ENCODE measurements at regions not wholly inside any gene's neighbourhood (a gene's known extent, or its start where the extent isn't known, plus 50 kb on each side); places are given as distances from the start of the nearest gene placed in this dataset.
"Not testable (repeated sequence)": the region's sequence is repeated elsewhere in the genome, so short reads cannot be mapped to it uniquely, and the experiment has no call there.

DNA sequence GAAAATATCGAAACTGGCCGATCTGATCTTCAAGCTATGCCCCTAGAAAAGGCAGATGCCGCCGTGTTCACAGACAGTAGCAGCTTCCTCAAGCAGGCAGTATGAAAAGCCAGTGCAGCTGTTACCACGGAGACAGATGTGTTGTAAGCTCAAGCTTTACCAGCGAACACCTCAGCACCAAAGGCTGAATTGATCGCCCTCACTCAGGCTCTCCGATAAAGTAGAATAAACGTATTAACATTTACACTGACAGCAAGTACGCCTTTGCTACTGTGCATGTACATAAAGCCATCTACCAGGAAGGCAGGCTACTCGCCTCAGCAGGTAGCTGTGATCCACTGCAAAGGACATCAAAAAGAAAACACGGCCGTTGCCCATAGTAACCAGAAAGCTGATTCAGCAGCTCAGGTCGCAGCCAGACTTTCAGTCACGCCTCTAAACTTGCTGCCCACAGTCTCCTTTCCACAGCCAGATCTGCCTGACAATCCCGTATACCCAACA lies 122.8 kb upstream of the DEFB108B start:
- DNase-seq (ENCODE audit: low read depth): peak; percentile 10
- not testable (repeated sequence) for H3K4me3 ChIP-seq (ENCODE audit: low read length)

DNA sequence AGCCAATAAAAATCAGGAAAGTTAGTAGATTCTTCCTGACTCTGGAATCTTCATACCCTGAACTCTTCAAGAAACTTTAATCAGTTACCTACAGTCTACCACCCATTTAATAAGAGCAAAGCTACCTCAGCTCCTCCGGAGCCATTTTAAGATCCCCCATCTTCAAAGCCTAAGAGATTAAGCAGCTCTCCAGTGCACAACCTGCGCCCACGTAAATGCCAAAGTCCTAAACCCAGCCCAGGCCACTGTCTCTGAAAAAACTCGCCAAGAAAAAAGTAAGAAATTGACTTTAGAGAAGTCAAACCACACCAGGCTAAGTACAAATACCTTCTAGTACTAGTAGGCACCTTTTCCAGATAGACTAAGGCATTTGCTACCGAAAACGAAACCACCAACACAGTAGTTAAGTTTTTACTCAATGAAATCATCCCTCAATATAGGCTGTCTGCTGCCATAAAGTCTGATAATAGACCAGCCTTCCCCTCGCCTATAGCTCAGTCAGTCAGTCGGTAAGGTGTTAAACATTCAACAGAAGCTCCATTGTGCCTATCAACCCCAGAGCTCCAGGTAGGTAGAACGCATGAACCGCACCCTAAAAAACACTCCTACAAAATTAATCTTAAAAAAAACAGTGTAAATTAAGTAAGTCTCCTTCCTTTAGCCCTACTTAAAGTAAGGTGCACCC lies 122.2 kb upstream of the DEFB108B start:
- not testable (repeated sequence) for H3K4me3 ChIP-seq (ENCODE audit: low read length); DNase-seq (ENCODE audit: low read depth)

DNA sequence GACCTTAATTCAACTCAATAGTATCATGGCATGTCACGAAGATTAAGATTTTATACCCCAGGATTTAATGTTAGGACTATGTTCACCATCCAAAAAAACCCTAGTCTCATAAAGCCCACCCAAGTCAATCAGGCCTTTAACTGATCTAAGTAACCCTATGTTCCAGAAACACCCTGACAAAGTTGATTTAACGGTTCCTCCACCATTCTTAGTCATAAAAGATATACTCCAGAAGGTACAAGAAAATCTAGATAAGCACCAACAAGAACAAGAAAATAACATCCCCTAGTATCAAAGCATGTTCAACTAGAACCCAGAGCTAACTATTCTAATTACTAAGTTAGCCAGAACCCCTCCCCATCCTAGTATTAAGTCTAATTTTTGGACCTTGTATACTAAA lies 120.7 kb upstream of the DEFB108B start:
- not testable (repeated sequence) for H3K4me3 ChIP-seq (ENCODE audit: low read length); DNase-seq (ENCODE audit: low read depth)

DNA sequence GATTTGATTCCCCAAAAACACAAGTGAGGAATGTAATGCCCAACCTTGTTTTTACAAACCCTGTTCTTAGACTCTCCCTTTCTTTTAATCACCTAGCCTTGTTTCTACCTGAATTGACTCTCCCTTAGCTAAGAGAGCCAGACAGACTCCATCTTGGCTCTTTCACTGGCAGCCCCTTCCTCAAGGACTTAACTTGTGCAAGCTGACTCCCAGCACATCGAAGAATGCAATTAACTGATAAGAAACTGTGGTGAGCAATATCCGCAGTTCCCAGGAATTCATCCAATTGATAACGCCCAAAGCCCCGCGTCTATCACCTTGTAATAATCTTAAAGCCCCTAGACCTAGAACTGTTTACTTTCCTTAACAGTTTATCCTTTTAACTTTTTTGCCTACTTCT lies 120.2 kb upstream of the DEFB108B start:
- DNase-seq (ENCODE audit: low read depth): not testable (repeated sequence)

DNA sequence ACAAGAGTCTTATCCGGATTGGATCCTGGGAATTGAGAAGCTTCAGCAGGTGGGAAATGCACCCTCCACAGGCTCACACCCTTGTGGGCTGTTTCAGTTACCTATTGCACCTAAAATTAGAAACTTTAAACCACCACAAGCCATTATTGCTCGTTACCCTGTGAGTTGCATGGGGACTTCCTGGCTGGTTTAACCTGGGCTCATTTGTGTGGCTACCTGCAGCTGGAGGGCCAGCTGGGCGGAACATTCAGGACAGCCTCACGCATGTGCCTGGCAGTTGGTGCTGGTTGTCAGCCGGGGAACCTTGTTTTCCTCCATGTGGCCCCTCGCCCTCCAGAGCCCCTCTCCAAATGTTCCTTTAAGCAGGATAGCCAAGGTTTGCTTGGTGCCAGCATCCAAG lies 118.5 kb upstream of the DEFB108B start:
- not testable (repeated sequence) for H3K4me3 ChIP-seq (ENCODE audit: low read length); DNase-seq (ENCODE audit: low read depth)

More for the DNA sequence above, 120.2 kb upstream of the DEFB108B start:
- not testable (repeated sequence) for H3K4me3 ChIP-seq (ENCODE audit: low read length)

DNA sequence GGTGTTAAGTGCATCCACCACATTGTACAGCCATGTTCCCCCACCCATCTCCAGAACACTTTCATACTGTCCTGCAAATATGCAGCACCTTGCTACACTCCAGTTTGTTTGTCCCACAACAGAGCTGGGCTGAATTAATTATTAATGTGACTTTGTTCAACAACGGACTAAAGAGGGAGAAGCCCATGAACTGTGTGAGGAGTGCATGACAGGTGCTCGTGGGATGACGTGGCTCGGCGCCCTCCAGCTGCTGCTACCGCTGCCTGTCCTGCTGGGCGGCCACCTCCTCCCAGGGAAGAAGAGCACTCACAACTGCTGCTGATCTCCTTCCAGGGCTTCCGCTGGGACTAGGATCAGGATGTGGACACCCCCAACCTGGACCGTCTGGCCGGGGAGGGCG lies 111.2 kb upstream of the DEFB108B start:
- not testable (repeated sequence) for DNase-seq (ENCODE audit: low read depth); H3K4me3 ChIP-seq (ENCODE audit: low read length)

DNA sequence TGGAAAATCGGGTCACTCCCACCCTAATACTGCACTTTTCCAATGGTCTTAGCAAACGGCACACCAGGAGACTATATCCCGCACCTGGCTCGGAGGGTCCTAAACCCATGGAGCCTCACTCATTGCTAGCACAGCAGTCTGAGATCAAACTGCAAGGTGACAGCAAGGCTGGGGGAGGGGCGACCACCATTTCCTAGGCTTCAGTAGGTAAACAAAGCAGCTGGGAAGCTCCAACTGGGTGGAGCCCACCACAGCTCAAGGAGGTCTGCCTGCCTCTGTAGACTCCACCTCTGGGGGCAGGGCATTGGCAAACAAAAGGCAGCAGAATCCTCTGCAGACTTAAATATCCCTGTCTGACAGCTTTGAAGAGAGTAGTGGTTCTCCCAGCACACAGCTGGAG lies 109.0 kb upstream of the DEFB108B start:
- not testable (repeated sequence) for H3K4me3 ChIP-seq (ENCODE audit: low read length); DNase-seq (ENCODE audit: low read depth)

DNA sequence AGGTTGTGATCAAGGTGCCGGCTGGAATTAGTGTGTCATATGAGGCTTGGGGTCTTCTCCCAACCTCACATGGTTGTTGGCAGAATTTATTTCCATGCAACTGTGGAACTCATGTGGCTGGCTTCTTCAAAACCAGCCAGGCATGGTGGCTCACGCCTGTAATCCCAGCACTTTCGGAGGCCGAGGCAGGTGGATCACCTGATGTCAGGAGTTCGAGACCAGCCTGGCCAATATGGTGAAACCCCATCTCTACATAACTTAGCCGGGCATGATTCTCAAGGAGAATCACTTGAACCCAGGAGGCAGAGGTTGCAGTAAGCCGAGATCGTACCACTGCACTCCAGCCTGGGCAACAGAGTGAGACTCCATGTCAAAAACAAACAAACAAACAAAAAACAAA lies 102.3 kb upstream of the DEFB108B start:
- H3K4me3 ChIP-seq (ENCODE audit: low read length); DNase-seq (ENCODE audit: low read depth): not testable (repeated sequence)

DNA sequence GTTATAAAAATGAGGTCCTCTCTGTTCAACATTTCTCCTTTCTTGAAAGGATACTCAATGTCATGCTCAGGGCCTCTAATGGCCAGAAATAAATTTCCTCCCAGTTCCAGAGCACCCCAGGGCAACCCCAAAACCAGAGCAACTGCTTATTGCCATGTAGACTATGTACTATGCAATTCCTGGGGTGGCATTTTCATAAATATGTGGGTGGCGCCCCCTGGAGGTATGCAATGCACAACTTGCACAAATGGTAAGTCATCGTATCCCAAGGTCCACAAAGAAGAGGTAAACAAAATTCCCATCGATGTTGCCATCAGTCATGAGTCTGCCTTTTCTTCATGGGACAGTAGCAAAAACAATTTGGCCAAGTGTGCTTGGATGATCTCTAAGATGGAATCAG lies 98.6 kb upstream of the DEFB108B start:
- H3K4me3 ChIP-seq (ENCODE audit: low read length); DNase-seq (ENCODE audit: low read depth): not testable (repeated sequence)

DNA sequence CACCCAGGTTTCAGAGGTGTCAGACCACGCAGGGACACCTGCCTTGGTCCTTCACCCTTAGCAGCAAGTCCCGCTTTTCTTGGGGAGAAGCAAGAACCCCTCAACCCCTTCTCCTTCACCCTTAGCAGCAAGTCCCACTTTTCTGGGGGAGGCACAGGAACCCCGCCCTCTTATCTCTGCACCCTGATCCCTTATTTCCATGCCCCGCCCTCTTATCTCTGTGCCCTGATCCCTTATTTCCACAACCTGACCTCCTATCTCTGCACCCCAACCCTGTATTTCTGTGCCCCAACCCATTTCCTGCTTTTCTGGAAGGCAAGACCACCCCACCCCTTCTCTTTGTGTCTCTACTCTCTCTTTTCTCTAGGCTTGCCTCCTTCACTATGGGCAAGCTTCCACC lies 94.7 kb upstream of the DEFB108B start:
- not testable (repeated sequence) for H3K4me3 ChIP-seq (ENCODE audit: low read length); DNase-seq (ENCODE audit: low read depth)

DNA sequence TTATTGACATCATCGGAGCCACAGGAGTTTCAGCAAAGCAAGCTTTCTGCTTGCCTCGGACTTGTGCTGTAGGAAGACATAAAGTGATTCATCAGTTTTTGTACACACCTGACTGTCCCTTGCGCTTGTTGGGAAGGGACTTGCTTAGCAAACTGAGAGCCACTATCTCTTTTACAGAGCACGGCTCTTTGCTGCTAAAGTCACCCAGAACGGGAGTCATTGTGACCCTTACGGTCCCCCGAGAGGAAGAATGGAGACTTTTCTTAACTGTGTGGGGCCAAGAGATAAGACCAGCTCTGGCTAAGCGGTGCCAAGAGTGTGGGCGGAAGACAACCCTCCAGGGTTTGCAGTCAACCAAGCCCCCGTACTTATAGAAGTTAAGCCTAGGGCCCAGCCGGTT lies 89.6 kb upstream of the DEFB108B start:
- DNase-seq (ENCODE audit: low read depth): not testable (repeated sequence)

DNA sequence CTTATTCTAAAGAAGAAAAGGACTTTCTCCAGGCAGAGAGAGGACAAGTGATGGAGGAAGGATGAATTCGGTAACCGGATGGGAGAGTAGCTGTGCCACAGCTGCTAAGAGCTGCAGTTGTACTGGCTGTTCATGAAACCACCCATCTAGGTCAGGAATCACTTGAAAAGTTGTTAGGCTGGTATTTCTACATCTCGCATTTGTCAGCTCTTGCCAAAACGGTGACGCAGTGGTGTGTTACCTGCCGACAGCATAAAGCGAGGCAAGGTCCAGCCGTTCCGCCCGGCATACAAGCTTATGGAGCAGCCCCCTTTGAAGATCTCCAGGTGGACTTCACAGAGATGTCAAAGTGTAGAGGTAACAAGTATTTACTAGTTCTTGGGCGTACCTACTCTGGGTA lies 87.3 kb upstream of the DEFB108B start:
- DNase-seq (ENCODE audit: low read depth); H3K4me3 ChIP-seq (ENCODE audit: low read length): not testable (repeated sequence)

More for the DNA sequence above, 89.6 kb upstream of the DEFB108B start:
- H3K4me3 ChIP-seq (ENCODE audit: low read length): not testable (repeated sequence)

DNA sequence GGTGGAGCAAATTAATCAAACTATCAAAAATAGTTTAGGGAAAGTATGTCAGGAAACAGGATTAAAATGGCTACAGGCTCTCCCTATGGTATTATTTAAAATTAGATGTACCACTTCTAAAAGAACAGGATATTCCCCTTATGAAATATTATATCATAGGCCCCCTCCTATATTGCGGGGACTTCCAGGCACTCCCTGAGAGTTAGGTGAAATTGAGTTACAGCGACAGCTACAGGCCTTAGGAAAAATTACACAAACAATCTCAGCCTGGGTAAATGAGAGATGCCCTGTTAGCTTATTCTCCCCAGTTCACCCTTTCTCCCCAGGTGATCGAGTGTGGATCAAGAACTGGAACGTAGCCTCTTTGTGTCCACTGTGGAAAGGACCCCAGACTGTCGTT lies 86.7 kb upstream of the DEFB108B start:
- not testable (repeated sequence) for DNase-seq (ENCODE audit: low read depth); H3K4me3 ChIP-seq (ENCODE audit: low read length)

DNA sequence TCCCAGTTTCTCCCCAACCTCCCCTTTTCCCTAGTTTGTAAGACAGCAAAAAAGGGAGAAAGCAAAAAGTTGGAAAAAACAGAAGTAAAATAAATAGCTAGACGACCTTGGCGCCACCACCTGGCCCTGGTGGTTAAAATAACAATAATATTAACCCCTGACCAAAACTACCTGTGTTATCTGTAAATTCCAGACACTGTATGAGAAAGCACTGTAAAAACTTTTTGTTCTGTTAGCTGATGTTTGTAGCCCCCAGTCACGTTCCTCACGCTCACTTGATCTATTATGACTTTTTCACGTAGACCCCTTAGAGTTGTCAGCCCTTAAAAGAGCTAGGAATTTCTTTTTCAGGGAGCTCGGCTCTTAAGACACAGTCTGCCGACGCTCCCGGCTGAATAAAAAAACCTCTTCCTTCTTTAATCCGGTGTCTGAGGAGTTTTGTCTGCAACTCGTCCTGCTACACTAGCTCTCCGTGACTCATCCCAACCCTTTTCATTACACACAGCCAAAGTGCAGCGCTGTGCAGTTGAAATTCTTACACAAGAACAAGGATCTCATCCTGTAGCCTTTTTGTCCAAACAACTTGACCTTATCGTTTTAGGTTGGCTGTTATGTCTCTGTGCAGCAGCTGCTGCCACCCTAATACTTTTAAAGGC lies 83.9 kb upstream of the DEFB108B start:
- not testable (repeated sequence) for H3K4me3 ChIP-seq (ENCODE audit: low read length); DNase-seq (ENCODE audit: low read depth)

DNA sequence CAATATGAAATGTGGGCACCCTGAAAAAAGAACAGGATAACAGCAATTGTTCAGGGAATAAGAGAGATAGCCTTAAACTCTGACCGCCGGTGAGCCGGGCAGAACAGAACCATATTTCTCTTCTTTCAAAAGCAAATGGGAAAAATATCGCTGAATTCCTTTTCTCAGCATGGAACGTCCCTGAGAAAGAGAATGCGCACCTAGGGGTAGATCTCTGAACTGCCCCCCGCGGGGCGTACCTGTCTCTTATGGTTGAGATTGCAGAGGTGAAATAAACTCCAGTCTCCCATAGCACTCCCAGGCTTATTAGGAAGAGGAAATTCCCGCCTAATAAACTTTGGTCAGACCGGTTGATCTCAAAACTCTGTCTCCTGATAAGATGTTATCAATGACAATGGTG lies 82.1 kb upstream of the DEFB108B start:
- not testable (repeated sequence) for H3K4me3 ChIP-seq (ENCODE audit: low read length); DNase-seq (ENCODE audit: low read depth)

DNA sequence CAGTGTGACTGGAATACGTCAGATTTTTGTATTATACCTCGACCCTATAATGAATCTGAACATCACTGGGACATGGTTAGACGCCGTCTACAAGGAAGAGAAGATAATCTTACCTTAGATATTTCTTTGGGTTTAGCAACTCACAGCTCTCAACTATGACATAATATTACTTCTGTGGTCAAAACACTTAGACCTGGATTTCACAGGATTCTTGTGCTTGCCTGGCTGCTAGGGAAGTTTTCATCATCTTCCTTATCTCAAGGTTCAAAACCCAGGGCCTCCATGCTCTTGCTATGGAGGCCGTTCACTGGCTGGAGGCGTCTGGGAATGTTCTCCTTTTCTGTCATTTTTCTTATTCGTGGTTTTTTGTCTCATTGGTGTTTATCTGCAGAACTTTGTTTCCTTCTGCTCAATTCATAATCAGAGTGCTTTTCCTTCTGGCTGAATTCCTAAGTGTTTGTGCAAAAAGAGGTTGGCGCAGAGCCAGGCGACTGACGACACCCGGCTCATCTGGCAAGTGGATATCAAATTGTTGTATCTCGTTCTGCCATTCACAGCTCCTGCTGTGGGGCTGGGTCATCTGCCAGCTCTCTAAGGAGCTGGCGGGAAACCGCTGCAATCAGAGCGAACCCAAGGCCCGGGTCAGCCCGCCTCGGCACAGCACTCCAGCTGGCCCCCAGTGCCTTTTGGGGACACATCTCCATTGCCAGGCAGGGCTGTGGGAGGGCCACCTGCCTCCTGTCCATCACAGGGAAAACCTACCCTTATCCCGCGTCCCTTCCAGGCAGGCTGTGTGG lies 68.1 kb upstream of the DEFB108B start:
- DNase-seq (ENCODE audit: low read depth): not testable (repeated sequence)

DNA sequence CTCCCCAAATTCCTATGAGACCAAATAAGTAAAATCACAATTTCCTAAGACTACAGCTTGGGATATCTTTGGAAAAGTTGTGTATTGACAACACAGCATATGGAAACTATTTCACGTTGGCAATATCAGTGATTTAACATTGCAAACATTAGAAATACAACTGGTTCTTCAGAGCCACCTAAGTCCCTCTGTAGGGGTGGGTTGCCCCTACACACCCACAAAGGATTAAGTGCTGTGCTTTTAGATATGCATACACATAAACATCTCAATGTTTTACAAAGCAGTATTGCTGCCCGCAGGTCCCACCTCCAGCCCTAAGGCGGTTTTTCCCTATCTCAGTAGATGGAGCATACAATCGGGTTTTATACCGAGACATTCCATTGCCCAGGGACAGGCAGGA lies 66.0 kb upstream of the DEFB108B start:
- DNase-seq (ENCODE audit: low read depth); H3K4me3 ChIP-seq (ENCODE audit: low read length): not testable (repeated sequence)

More for the DNA sequence above, 68.1 kb upstream of the DEFB108B start:
- not testable (repeated sequence) for H3K4me3 ChIP-seq (ENCODE audit: low read length)

DNA sequence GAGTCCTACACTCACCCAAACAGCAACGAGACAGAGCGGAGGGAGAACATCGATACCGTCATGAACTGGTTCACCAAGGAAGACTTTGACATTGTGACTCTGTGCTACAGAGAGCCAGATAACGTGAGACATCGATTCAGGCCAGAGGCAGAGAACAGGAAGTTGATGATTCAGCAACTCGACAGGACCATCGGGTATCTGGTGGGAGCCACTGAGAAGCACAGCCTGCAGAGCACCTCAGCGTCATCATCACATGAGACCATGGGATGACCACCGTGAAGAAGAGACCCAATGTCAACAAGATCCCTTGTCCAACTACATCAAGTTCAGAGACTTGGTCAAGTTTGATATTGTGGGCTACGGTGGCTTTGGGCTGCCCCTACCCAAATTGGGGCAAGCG lies 60.8 kb upstream of the DEFB108B start:
- not testable (repeated sequence) for DNase-seq (ENCODE audit: low read depth); H3K4me3 ChIP-seq (ENCODE audit: low read length)

Data from retinal pigment epithelial cell (primary cell).